HG03457 (cell line): ENCODE measurements at regions not wholly inside any gene's neighbourhood (a gene's known extent, or its start where the extent isn't known, plus 50 kb on each side); places are given as distances from the start of the nearest gene placed in this dataset.
"Not testable (repeated sequence)": the region's sequence is repeated elsewhere in the genome, so short reads cannot be mapped to it uniquely, and the experiment has no call there.

Experiments
- ATAC-seq: cut with Tn5 transposase; IDR thresholded peaks from one replicate; pipeline ENCODE4 v1.9.1; 2021; ENCODE audit warnings: moderate number of reproducible peaks; ENCODE audit not compliant: unreplicated experiment

DNA sequence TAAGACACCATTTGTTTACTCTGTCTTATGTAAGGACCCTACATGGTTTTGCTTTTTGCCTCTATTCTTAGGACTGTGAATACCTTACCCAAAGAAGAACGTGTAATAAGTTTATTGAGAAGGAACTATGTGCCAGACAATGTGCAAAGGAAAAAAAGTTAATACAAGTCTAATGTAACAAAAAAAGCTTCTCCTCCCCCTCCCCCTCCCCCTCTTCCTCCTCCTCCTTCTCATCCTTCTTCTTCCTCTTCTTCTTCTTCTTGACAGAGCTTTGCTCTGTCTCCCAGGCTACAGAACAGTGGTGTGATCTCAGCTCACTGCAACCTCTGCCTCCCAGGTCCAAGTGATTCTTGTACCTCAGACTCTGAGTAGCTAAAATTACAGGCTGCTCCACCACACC is 50.9 kb upstream of the MITF start:
- ATAC-seq: no peak

DNA sequence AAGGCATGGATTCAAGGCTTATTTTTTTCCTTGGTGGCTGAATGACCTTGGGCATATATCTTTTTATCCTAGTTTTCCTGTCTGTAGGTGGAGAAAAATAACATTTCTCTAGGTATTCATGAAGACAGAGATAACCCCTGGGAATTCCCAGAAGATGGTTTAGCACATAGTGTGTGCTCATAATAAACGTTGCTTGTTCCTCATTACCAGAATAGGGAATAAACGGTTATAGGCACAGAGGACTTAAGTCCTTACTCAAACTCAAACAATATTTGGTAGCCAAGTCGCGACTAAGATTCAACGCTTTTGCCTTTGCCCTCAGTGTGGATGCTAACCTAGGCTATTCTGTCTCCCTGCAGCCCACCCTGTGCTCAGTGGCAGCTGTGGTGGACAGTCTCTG is 51.6 kb upstream of the MITF start:
- no peak for ATAC-seq

DNA sequence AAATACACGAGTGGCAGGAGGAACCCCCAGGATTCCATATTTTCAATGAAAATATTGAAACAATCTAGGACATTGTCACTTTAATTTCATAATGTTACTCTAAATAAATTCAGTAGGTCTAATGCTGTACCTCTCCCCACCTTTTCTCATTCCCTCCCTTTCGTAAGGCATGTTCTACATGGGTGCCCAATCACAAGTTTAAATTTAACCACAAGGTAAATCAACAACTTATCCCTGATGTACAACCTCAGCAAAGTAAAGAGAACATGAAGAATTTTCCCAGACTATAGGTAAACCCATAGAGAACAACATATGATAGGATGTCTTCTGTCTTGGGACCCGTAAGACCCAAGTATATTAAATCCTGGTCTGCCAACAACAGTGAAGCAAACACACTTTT is 53.2 kb upstream of the MITF start:
- ATAC-seq: no peak

DNA sequence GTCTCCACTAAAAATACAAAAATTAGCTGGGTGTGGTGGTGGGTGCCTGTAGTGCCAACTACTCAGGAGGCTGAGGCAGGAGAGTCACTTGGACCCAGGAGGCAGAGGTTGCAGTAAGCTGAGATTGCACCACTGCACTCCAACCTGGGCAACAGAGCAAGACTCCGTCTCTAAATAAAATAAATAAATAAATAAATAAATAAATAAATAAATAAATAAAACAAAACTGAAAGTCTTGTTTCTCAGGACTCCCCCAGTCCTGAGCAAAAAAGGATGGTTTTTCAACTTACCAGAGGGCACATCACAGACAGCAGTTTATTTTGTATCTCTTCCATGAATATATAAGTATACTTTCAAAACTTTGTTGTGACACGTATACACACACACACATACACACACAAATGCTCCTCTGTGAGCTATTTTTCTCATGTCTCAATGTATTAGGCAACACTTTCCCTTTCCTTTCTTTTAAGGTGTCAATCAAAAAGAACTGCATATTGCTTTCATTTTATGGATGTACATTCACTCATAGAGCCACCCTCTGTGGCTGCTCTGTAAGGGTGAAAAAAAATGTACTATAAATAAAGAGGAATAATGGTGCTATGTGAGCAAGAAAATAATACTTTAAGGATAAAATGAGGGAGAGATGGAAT is 54.8 kb upstream of the MITF start:
- ATAC-seq: no peak

DNA sequence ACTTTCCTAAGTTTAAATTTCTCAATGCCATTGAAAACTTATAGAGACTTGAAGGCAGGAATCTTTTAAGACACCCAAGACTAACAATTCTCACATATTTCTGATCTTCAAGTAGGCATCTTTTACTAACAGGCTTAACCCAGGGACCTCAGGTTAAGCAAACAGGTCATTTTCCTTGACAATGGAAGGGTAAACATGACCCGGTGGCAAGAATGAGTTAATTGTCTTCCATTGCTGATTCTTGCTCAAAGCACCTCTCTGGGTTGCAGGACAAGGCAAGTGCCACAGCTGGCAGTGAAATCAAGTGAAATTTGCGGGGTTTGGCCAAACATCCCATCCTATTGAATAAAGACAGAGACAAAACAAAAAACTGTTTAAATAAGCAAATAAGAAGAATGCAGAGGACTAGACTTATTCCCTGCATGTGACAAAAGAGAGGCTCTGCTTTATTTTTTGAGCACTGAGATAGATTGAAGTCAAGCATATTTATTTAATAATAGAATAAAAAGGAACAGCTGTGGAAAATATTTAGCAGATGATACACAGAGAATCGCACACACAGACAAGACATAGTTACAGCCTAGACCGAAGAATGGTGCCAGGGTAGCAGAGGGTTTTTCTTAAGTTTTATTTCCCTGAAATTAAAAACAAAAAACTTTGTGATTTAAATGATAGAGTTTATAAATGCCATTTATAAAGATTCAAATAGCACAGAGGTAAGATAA is 56.0 kb upstream of the MITF start:
- no peak for ATAC-seq

DNA sequence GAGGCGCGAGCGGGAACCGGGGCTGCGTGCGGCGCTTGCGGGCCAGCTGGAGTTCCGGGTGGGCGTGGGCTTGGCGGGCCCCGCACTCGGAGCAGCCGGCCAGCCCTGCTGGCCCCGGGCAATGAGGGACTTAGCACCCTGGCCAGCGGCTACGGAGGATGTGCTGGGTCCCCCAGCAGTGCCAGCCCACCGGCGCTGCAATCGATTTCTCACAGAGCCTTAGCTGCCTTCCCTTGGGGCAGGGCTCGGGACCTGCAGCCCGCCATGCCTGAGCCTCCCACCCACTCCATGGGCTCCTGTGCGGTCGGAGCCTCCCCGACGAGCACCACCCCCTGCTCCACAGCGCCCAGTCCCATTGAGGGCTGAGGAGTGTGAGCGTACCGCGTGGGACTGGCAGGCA is 61.8 kb upstream of the MITF start:
- not testable (repeated sequence) for ATAC-seq

DNA sequence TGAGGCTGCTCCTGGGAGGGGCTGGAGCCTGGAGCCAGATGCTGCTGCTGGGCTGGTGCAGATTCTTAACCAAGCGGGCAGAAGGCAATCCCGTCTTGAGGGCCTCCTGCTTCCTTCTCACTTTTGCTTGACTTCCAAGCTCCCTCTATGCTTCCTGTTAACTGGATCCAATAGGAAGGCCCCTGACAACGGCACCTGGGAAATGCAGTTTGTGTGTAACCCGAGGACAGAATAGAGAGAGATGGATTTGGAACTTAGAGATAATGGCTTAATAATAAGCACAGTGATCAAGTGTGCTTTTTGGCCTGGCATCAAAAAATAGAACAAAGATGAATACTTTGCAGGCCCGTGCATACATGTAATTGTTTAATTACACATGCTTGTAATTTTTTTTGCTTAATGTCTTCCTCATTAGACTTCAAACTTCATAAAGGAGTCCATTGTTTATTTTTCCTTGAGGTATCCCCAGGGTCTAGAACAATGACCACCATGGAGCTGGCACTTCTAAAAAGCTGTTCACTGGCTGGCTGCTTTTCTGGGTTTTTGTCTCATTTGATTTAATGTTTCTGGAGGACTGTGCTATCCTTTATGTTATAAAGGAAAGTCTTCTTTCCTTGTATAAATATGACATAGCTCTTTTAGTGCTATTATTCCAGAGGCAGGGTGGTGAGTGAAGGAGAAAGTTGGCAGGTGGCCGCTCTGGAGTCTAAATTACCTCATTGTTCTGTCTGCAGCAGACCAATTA is 63.3 kb upstream of the MITF start:
- ATAC-seq: no peak

DNA sequence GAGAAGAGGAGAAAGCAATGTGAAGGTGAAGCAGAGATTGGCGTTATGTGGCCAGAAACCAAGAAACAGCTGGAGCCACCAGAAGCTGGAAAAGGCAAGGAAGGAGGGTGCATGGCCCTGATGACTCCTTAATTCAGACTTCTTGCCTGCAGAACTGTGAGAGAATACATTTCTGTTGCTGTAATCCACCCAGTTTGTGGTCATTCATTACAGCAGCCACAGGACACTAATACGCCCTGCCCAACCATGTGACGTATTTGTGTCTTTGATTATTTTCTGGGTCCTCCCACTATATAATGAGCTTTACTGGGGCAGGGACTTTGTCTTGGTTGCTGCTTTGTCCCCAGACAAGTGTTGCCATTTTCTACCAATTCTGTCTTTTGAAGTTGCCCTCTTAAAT is 64.5 kb upstream of the MITF start:
- no peak for ATAC-seq

DNA sequence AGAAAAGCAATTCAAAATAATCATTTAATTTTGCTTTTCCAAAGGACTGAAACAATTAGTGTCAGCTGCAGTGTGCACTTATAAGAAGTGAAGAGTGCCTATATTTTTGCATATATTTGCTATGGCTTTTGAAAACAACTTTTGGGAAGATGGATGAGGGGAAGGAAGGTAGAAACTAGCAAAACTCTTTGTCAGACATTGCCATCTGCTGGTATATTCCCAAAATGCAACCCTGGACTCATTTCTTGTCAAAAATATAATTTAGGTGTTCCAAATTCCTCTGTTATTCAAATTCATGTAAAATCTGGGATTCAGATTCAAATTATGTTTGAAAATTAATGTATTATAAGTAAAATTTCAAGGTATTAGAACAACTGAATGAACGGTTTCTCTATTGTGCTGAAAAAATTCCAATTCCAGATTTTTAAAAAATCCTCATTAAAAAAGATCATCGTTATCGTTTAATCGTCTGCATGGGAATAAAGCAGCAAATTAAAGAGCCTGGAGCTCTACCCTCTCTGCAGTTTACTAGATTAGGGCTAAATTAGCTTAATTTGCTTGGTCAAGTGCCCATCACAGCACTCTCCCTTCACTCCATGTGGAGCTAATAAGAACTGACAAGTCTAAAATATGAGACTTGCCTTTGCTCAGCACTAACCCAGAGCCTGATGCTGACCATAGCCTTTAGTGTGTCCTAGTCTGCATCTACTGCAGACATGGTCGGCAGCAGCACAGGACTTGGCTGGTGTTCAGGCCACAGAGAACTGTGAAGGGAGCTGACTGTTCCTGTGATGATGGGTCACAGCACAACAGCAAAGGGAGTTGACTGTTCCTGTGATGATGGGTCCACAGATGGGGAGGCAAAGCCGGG is 67.9 kb upstream of the MITF start:
- ATAC-seq: no peak

DNA sequence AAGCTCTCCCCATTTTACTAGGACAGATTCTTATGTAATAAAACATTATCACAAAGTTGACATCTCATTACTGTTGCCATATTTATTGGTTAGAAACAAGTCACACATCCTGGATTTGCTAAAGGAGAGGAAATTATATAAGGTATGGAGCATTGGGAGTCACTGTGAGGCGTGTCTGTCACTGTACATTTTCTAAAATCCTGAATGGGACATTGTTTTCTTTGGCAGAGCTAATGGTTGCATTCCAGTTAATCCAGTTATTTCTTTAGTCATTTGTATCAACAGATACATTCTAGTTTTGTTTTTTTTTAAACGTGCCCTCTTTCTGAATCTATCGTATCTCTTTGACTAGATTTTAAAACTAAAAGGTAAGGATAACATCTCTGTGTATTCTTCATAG is 70.2 kb upstream of the MITF start:
- ATAC-seq: no peak

DNA sequence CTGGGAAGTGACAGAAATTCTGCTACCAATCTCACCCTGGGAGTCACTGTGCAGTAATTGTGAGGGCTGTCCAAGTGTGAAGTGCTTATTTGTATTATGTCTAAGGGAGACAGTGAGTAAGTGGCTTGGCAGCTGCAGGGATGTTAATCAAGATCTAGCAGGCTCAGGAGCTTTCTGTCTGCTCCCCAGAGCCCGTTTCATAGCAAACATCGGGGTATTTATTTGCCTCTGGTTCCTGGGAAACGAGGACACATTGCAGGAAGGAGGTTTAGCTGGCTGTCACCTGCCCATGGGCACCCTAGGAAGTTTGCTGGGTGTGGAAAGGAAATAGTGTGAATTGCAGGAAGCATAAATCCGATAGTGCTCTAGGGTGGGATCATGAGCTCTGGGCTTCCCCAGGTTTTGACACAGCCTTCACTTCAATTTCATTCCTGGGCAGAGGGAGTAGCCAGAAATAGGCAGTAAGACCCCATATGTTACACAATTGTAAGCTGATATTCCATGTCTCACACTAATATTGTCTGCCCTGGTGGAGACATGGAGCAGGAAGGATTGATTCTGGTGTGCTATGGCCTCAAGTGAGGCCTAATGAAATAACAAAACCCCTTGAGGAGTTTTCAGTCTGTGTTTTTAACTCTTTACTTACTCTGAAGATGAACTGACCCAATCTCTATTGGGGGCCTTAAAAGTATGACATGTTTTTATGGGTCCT is 74.1 kb upstream of the MITF start:
- ATAC-seq: no peak

DNA sequence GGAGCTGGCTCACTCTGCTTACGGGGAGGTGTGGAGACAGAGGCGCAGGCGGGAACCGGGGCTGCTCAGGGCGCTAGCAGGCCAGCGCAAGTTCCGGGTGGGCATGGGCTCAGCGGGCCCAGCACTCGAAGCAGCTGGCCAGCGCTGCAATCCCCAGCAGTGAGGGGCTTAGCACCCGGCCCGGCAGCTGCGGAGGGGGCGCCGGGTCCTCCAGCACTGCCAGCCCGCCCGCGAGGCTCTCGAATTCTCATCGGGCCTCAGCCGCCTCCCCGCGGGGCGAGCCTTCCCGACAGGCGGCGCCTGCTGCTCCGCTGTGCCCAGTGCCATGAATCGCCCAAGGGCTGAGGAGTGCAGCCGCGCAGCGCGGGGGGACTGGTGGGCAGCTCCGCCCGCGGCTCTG is 78.6 kb upstream of the MITF start:
- no peak for ATAC-seq

DNA sequence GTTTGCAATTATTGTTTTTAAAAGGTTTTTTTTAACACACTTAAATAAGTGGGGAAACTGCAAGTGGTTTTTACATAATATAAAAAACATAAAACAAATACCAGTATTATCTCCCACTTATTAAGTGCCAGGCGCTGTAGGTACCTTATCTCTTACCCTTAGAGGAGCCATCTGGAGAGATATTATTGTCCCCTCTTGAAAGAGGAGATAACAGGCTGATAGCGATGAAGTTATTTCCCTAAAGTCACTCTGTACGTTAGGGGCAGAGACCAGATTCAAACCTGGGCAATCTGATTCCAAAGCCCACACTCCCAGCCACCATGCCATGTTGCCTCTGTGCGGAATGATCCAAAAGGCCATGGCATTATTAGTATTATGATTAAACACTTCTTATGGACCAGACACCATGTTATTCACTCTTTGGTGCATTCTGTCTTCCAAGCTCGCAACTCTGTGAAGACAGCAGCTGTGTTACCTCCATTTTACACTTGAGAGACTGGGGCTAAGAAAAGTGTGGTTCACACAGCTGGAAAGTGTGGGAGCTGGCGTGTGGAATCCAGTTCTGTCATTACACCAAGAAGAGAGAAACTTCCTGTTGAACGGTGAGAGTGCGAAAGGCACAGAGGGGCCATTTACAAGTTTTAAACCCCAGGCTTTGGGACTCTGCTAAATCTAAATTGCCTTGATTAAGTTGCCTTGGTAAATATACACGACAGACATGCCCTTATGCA is 79.9 kb upstream of the MITF start:
- no peak for ATAC-seq

DNA sequence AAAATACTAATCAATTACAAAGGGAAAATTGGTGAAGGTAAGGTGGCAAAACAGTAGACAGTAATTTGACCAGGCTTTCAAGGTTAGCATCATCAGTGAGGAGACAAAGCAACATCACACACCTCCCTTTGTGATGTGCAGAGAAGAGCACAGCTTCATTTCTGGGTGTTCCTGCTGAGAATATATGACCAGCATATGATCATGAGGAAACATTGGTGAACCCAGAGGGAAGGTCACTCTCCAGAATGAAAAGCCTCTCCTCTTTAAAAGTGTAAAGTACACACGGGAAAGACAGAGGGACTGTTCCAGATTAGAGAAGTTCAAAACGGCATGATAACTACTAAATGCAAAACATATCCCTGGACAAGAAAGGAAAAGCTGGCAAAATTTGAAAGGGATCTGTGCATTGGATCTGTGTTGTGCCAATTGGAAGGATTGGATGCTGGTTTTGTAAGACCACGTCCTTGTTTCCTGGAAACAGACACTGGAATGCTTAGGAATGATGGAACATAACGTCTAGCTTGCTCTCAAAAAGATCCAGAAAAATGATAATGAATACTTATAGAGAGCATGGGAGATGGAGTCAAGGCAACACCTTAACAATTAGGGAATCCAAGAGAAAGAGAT is 80.6 kb upstream of the MITF start:
- ATAC-seq: no peak

DNA sequence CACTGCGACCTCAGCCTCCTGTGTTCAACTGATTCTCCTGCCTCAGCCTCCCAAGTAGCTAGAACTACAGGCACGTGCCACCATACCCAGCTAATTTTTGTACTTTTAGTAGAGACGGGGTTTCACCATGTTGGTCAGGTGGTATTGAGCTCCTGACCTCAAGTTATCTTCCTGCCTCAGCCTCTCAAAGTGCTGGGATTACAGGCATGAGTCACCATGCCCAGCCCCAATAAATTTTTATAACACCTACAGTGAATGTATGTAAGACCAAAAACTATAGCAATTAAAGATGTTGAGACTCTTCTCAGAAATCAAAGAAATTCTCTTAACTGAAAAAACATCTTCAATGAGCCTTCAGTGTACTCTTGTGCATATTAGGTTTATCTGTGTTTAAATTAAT is 82.2 kb upstream of the MITF start:
- not testable (repeated sequence) for ATAC-seq

DNA sequence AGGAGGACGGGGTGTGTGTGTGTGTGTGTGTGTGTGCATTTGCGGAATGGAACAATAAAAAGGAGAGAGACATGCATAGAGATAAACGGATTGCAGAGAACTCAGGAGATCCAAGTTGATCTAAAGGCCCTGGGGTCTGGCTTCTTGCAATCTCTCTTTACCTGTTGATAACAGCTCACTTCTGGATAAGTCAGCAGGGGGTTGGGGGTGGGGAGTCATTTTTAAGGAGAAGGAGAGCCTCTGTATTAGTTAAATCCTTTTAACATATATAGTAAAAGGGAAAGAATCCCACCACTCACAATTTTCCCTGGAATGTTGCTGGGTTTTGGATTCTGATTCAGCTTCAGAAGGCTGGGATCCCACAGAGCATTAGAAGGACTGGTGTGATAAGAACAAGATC is 87.5 kb upstream of the MITF start:
- ATAC-seq: no peak

DNA sequence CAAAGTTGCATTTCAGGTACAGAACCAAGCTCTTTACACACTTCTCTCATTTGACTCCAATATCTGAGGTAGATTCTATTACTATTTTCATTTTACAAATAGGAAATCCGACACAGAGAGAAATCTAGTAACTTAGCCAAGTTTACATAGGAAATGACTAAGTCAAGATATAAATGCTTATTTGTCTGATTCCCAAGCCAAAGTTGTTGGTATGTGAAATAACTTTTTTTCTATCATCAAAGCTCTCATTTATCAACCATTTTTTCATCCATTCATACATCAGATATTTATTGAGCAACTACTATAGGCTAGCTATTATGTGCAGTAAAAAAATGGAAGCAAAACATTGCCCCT is 89.2 kb upstream of the MITF start:
- no peak for ATAC-seq

DNA sequence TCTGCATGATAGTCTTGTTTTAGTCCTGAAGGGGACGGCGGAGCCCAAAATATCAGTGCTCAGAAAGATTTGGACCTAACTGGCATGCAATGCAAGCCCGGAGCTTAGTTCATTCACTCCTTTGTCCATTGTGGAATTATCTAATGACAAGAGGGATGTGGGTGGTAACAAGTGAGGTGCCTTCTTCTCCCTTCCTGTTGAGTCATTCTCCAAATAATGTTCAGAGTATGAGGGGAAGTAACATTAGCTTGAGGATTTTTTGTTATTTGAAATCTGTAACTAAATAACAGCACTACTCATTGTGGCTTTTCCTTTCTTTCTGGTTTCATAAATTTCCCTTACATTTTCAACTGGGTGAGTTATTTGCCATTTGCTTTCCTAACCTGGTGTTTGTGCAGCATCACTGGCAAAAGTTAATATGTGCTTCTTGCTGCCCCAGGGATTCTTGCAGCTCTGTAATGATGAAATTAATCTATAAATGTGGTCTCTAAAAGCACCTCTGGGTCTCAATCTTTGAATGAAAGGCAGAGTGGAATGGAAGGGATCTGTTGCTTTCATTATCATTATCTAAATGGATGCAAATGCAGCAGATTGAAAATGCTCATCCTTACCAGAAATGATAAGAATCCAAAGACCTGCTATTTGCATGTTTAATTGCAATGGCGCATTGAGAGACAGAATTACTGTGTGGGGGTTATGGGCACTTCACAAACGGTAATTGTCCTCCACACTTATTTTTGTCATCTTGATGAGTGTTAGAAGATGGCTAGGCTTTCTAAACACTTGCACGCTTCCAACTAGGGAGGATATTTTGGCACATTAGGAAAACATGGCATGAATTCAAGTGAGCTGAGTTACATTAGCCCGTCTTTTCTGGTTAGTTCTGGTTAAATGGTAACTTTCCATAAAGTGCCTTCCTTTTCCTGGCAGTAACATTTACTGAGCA is 89.9 kb upstream of the MITF start:
- no peak for ATAC-seq

DNA sequence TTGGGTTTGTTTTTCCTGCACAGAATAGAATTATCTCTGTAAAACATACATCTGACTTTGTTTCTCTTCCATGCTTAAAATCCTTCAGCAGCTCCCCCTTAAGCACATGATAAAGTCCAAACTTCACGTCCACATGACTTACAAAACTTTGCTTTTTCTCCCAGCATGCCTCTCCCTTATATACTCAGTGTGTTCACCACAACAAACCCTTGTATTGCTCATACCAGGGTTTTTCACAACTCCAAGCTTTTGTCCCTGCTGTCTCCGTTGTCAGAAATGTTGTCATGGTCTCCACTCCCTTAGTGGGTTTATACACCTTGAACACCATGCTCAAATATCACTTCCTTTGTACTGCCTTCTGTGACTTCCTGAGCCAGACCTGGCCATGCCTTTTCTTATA is 91.1 kb upstream of the MITF start:
- ATAC-seq: no peak
